Tibial nerve (tissue), 4 donors: ENCODE measurements at regions not wholly inside any gene's neighbourhood (a gene's known extent, or its start where the extent isn't known, plus 50 kb on each side); places are given as distances from the start of the nearest gene placed in this dataset.
A peak's percentile ranks its signal among the peaks of the same experiment; 100 is the strongest.

Experiments used
- DNase-seq, 2 donors: peaks; one replicate each; pipeline ENCODE4 v3.0.0-alpha.2; 2019; ENCODE audit warnings: low spot score in 2 of 2
- H3K27ac ChIP-seq, 4 donors: fragments of 200-600 bp; sonication (generic) in 3 of 4; one replicate each; pipeline ENCODE4 v1.5.1; 2017 to 2019; ENCODE audit warnings: mild to moderate bottlenecking in 1 of 4
- H3K27me3 ChIP-seq, 2 donors: fragments of 200-600 bp; sonication (generic) in 1 of 2; one replicate each; pipeline versions ENCODE4 v1.5.1 to v1.6.0; 2017 to 2019
- H3K36me3 ChIP-seq, 3 donors: fragments of 200-600 bp; sonication (generic); one replicate each; pipeline ENCODE4 v1.5.1; 2018 to 2019
- H3K4me1 ChIP-seq, 4 donors: fragments of 200-600 bp; sonication (generic) in 3 of 4; one replicate each; pipeline ENCODE4 v1.5.1; 2017 to 2019
- H3K4me3 ChIP-seq, 4 donors: fragments of 200-600 bp; sonication (generic) in 3 of 4; one replicate each; pipeline ENCODE4 v1.5.1; 2017 to 2019; ENCODE audit warnings: mild to moderate bottlenecking in 1 of 4, moderate library complexity in 1 of 4
- H3K9me3 ChIP-seq, 4 donors: fragments of 200-600 bp; sonication (generic) in 3 of 4; one replicate each; pipeline ENCODE4 v1.5.1; 2017 to 2019
- CTCF ChIP-seq, 5 experiments: fragments of 200-600 bp in 3 of 5; fragments of 450-650 bp in 2 of 5; sonication (generic) in 3 of 5; IDR thresholded peaks; one replicate each; pipeline ENCODE4 v1.5.1; 2016 to 2019; ENCODE audit warnings: antibody characterized with exemption in 5 of 5, mild to moderate bottlenecking in 3 of 5, moderate library complexity in 2 of 5
- EP300 ChIP-seq, 2 donors: sonication (generic); formaldehyde crosslinking; IDR thresholded peaks; one replicate each; pipeline ENCODE4 v1.6.1; 2017; ENCODE audit warnings: antibody characterized with exemption in 2 of 2, mild to moderate bottlenecking in 1 of 2
- POLR2A ChIP-seq, 2 donors: fragments of 450-650 bp; IDR thresholded peaks; one replicate each; pipeline ENCODE4 v1.6.1; 2017; ENCODE audit warnings: antibody characterized with exemption in 2 of 2, mild to moderate bottlenecking in 2 of 2, moderate library complexity in 2 of 2
- WGBS, 2 donors: methylation state at CpG; one replicate each; pipeline ENCODE4 v1.1.5; 2018; 5-methylcytosine and 5-hydroxymethylcytosine counted together

- 42 to 48% methylated on average over 1 of the region's 1 CpG for WGBS, 2 donors
- H3K27me3 ChIP-seq: no peaks in the 10 kb centered on the region
Observed at GRCh38 chr18:28875059-28875458, 698.1 kb upstream of the CDH2 start.

GRCh38 chr18:28863396-28863795 is 686.5 kb upstream of the CDH2 start:
- no peak overlapping the region for H3K4me3 ChIP-seq
- DNase-seq: no peak
- H3K4me1 ChIP-seq: no peaks in the 10 kb centered on the region
- H3K27me3 ChIP-seq: no peaks in the 10 kb centered on the region
- no peak overlapping the region for H3K27ac ChIP-seq
- H3K36me3 ChIP-seq: no peaks in the 10 kb centered on the region
- H3K9me3 ChIP-seq: no peaks in the 10 kb centered on the region
- TF ChIP-seq EP300 (IDR thresholded peaks at IDR 0.05) (no peak), CTCF (IDR thresholded peaks at IDR 0.05) (no peak), POLR2A (IDR thresholded peaks at IDR 0.05) (no peak)
- 57 to 62% methylated on average over 2 of the region's 2 CpGs for WGBS, 2 donors

More at GRCh38 chr18:28875059-28875458, 698.1 kb upstream of the CDH2 start:
- no peak for DNase-seq
- TF ChIP-seq EP300 (IDR thresholded peaks at IDR 0.05) (no peak), CTCF (IDR thresholded peaks at IDR 0.05) (no peak), POLR2A (IDR thresholded peaks at IDR 0.05) (no peak)
- no peak overlapping the region for H3K4me3 ChIP-seq
- no peak overlapping the region for H3K27ac ChIP-seq
- H3K9me3 ChIP-seq: no peaks in the 10 kb centered on the region
- H3K36me3 ChIP-seq: no peaks in the 10 kb centered on the region
- no peaks in the 10 kb centered on the region for H3K4me1 ChIP-seq

GRCh38 chr18:28858248-28858647 is 681.3 kb upstream of the CDH2 start:
- WGBS, 2 donors: 72 to 83% methylated on average over 1 of the region's 1 CpG
- Histone ChIP-seq H3K9me3 (no peaks in the 10 kb centered on the region), H3K4me3 (no peak overlapping the region), H3K4me1 (no peaks in the 10 kb centered on the region), H3K27me3 (no peaks in the 10 kb centered on the region), H3K36me3 (no peaks in the 10 kb centered on the region), H3K27ac (no peak overlapping the region)
- TF ChIP-seq EP300 (IDR thresholded peaks at IDR 0.05): no peak
- TF ChIP-seq CTCF (IDR thresholded peaks at IDR 0.05): no peak
- TF ChIP-seq POLR2A (IDR thresholded peaks at IDR 0.05): no peak
- DNase-seq: no peak

- no peak for TF ChIP-seq POLR2A (IDR thresholded peaks at IDR 0.05)
- no peak for TF ChIP-seq CTCF (IDR thresholded peaks at IDR 0.05)
- no peak for TF ChIP-seq EP300 (IDR thresholded peaks at IDR 0.05)
- Histone ChIP-seq H3K36me3 (no peaks in the 10 kb centered on the region), H3K4me3 (no peak overlapping the region), H3K4me1 (no peaks in the 10 kb centered on the region), H3K27ac (peak overlapping the region in 2 of 4 donors; percentile 45 to 69), H3K27me3 (no peaks in the 10 kb centered on the region), H3K9me3 (no peaks in the 10 kb centered on the region)
- DNase-seq: no peak
- WGBS, 2 donors: 49 to 67% methylated on average over 2 of the region's 2 CpGs
Observed at GRCh38 chr18:28855989-28856388, 679.1 kb upstream of the CDH2 start.

GRCh38 chr18:28855524-28855923 is 678.6 kb upstream of the CDH2 start:
- TF ChIP-seq CTCF (IDR thresholded peaks at IDR 0.05): no peak
- peak in 1 of 2 donors; percentile 73 for TF ChIP-seq EP300 (IDR thresholded peaks at IDR 0.05)
- TF ChIP-seq POLR2A (IDR thresholded peaks at IDR 0.05): no peak
- peak overlapping the region in 2 of 4 donors; percentile 45 to 69 for H3K27ac ChIP-seq
- WGBS, 2 donors: 18% methylated on average over 1 of the region's 1 CpG

More at GRCh38 chr18:28855524-28855923, 678.6 kb upstream of the CDH2 start:
- Histone ChIP-seq H3K4me3 (no peak overlapping the region), H3K36me3 (no peaks in the 10 kb centered on the region), H3K9me3 (no peaks in the 10 kb centered on the region), H3K4me1 (no peaks in the 10 kb centered on the region), H3K27me3 (no peaks in the 10 kb centered on the region)
- DNase-seq: no peak
